Central memory CD8-positive, alpha-beta T cell (primary cell): ENCODE measurements at regions not wholly inside any gene's neighbourhood (a gene's known extent, or its start where the extent isn't known, plus 50 kb on each side); places are given as distances from the start of the nearest gene placed in this dataset.

Source experiments
- ATAC-seq: fragments of 150-1000 bp; cut with Tn5 transposase; replicated peaks from 2 replicates; pipeline ENCODE4 v1.10.0; 2022; ENCODE audit warnings: mild to moderate bottlenecking, moderate FRiP score, moderate number of reproducible peaks; ENCODE audit not compliant: poor library complexity, severe bottlenecking; ENCODE audit errors: extremely low read depth
- DNase-seq, 2 donors: peaks; one replicate each; pipeline ENCODE4 v3.0.0; 2021; ENCODE audit warnings: low spot score in 2 of 2
- H3K27ac Mint-ChIP-seq: one replicate; pipeline ENCODE4 v1.8.0; 2022; ENCODE audit warnings: low read depth, mild to moderate bottlenecking, moderate library complexity, mixed read lengths
- H3K27me3 Mint-ChIP-seq: one replicate; pipeline ENCODE4 v1.8.0; 2022; ENCODE audit warnings: mixed read lengths
- H3K36me3 Mint-ChIP-seq: one replicate; pipeline ENCODE4 v1.8.0; 2022; ENCODE audit warnings: mild to moderate bottlenecking, moderate library complexity, mixed read lengths; ENCODE audit not compliant: insufficient read depth
- H3K4me1 Mint-ChIP-seq: one replicate; pipeline ENCODE4 v1.8.0; 2022; ENCODE audit warnings: mixed read lengths
- H3K4me3 Mint-ChIP-seq: one replicate; pipeline ENCODE4 v1.8.0; 2022; ENCODE audit warnings: mild to moderate bottlenecking, moderate library complexity, mixed read lengths
- H3K9me3 Mint-ChIP-seq: one replicate; pipeline ENCODE4 v1.8.0; 2022; ENCODE audit warnings: mixed read lengths

- no peak for ATAC-seq
- Mint-ChIP-seq H3K27ac (no peak overlapping the region), H3K4me1 (no peaks in the 10 kb centered on the region), H3K4me3 (no peak overlapping the region), H3K27me3 (peaks cover 28% of the 10 kb centered on the region), H3K36me3 (no peaks in the 10 kb centered on the region), H3K9me3 (peaks cover 7% of the 10 kb centered on the region)
- DNase-seq: no peak
Observed at GRCh38 chr18:44473394-44474066, 207.2 kb upstream of the SETBP1 start.

GRCh38 chr18:44474067-44474411 lies 206.6 kb upstream of the SETBP1 start:
- DNase-seq: no peak
- peaks cover 11% of the 10 kb centered on the region for H3K9me3 Mint-ChIP-seq
- H3K27ac Mint-ChIP-seq: no peak overlapping the region
- no peak overlapping the region for H3K4me3 Mint-ChIP-seq
- H3K27me3 Mint-ChIP-seq: peaks cover 28% of the 10 kb centered on the region
- ATAC-seq: no peak
- no peaks in the 10 kb centered on the region for H3K4me1 Mint-ChIP-seq
- no peaks in the 10 kb centered on the region for H3K36me3 Mint-ChIP-seq

GRCh38 chr18:44474591-44474990 lies 206.1 kb upstream of the SETBP1 start:
- ATAC-seq: no peak
- no peak for DNase-seq
- no peak overlapping the region for H3K4me3 Mint-ChIP-seq

GRCh38 chr18:44482761-44483160 lies 197.9 kb upstream of the SETBP1 start:
- no peak for DNase-seq
- Mint-ChIP-seq H3K27ac (no peak overlapping the region), H3K36me3 (no peaks in the 10 kb centered on the region), H3K4me1 (no peaks in the 10 kb centered on the region), H3K27me3 (no peaks in the 10 kb centered on the region), H3K9me3 (peaks cover 12% of the 10 kb centered on the region), H3K4me3 (no peak overlapping the region)
- ATAC-seq: no peak

More at GRCh38 chr18:44474591-44474990, 206.1 kb upstream of the SETBP1 start:
- peaks cover 28% of the 10 kb centered on the region for H3K27me3 Mint-ChIP-seq
- peaks cover 11% of the 10 kb centered on the region for H3K9me3 Mint-ChIP-seq
- no peaks in the 10 kb centered on the region for H3K36me3 Mint-ChIP-seq
- H3K4me1 Mint-ChIP-seq: no peaks in the 10 kb centered on the region
- no peak overlapping the region for H3K27ac Mint-ChIP-seq

GRCh38 chr18:44495151-44495550 lies 185.5 kb upstream of the SETBP1 start:
- no peak for ATAC-seq

GRCh38 chr18:44497311-44497710 lies 183.4 kb upstream of the SETBP1 start:
- DNase-seq (no peak), ATAC-seq (no peak)
- Mint-ChIP-seq H3K27ac (no peak overlapping the region), H3K9me3 (no peaks in the 10 kb centered on the region), H3K27me3 (no peaks in the 10 kb centered on the region), H3K36me3 (no peaks in the 10 kb centered on the region), H3K4me1 (peaks cover 9% of the 10 kb centered on the region), H3K4me3 (no peak overlapping the region)

More at GRCh38 chr18:44495151-44495550, 185.5 kb upstream of the SETBP1 start:
- no peak for DNase-seq
- H3K27me3 Mint-ChIP-seq: no peaks in the 10 kb centered on the region
- no peaks in the 10 kb centered on the region for H3K36me3 Mint-ChIP-seq
- H3K4me1 Mint-ChIP-seq: no peaks in the 10 kb centered on the region
- H3K9me3 Mint-ChIP-seq: no peaks in the 10 kb centered on the region
- H3K27ac Mint-ChIP-seq: no peak overlapping the region
- no peak overlapping the region for H3K4me3 Mint-ChIP-seq

GRCh38 chr18:44497757-44498490 lies 182.8 kb upstream of the SETBP1 start:
- Mint-ChIP-seq H3K4me1 (peaks cover 15% of the 10 kb centered on the region), H3K4me3 (no peak overlapping the region), H3K9me3 (no peaks in the 10 kb centered on the region), H3K36me3 (no peaks in the 10 kb centered on the region), H3K27ac (no peak overlapping the region), H3K27me3 (no peaks in the 10 kb centered on the region)
- ATAC-seq (no peak), DNase-seq (no peak)

GRCh38 chr18:44500808-44501610 lies 179.7 kb upstream of the SETBP1 start:
- Mint-ChIP-seq H3K4me1 (peaks cover 15% of the 10 kb centered on the region), H3K27ac (no peak overlapping the region), H3K36me3 (peaks cover 2% of the 10 kb centered on the region), H3K27me3 (no peaks in the 10 kb centered on the region), H3K9me3 (no peaks in the 10 kb centered on the region), H3K4me3 (no peak overlapping the region)
- no peak for ATAC-seq
- no peak for DNase-seq

- no peaks in the 10 kb centered on the region for H3K9me3 Mint-ChIP-seq
- H3K27me3 Mint-ChIP-seq: no peaks in the 10 kb centered on the region
- no peak overlapping the region for H3K27ac Mint-ChIP-seq
- ATAC-seq (no peak), DNase-seq (no peak)
- H3K4me1 Mint-ChIP-seq: peaks cover 15% of the 10 kb centered on the region
- no peak overlapping the region for H3K4me3 Mint-ChIP-seq
- peaks cover 2% of the 10 kb centered on the region for H3K36me3 Mint-ChIP-seq
Observed at GRCh38 chr18:44502221-44502620, 178.5 kb upstream of the SETBP1 start.

GRCh38 chr18:44502790-44503189 lies 177.9 kb upstream of the SETBP1 start:
- DNase-seq: no peak
- Mint-ChIP-seq H3K4me1 (peaks cover 15% of the 10 kb centered on the region), H3K9me3 (no peaks in the 10 kb centered on the region), H3K27me3 (no peaks in the 10 kb centered on the region), H3K36me3 (peaks cover 2% of the 10 kb centered on the region), H3K27ac (no peak overlapping the region), H3K4me3 (no peak overlapping the region)
- no peak for ATAC-seq

- H3K36me3 Mint-ChIP-seq: peaks cover 2% of the 10 kb centered on the region
- H3K27me3 Mint-ChIP-seq: no peaks in the 10 kb centered on the region
- H3K4me1 Mint-ChIP-seq: peaks cover 15% of the 10 kb centered on the region
- ATAC-seq (no peak), DNase-seq (no peak)
- H3K27ac Mint-ChIP-seq: no peak overlapping the region
- no peaks in the 10 kb centered on the region for H3K9me3 Mint-ChIP-seq
- H3K4me3 Mint-ChIP-seq: no peak overlapping the region
Observed at GRCh38 chr18:44503854-44504253, 176.8 kb upstream of the SETBP1 start.

GRCh38 chr18:44507729-44508325 lies 172.9 kb upstream of the SETBP1 start:
- H3K27ac Mint-ChIP-seq: no peak overlapping the region
- peaks cover 8% of the 10 kb centered on the region for H3K4me1 Mint-ChIP-seq
- no peaks in the 10 kb centered on the region for H3K27me3 Mint-ChIP-seq
- peak in 1 of 2 donors; percentile 9 for DNase-seq
- peaks cover 2% of the 10 kb centered on the region for H3K36me3 Mint-ChIP-seq
- peak; percentile 64 for ATAC-seq
- no peak overlapping the region for H3K4me3 Mint-ChIP-seq
- H3K9me3 Mint-ChIP-seq: no peaks in the 10 kb centered on the region
